Choroid plexus epithelial cell (primary cell): ENCODE measurements at regions not wholly inside any gene's neighbourhood (a gene's known extent, or its start where the extent isn't known, plus 50 kb on each side); places are given as distances from the start of the nearest gene placed in this dataset.

Source experiments
- DNase-seq: peaks from one replicate; pipeline ENCODE4 v3.0.0-alpha.2; 2010; ENCODE audit warnings: low read depth
- H3K4me3 ChIP-seq: 2 replicates; pipeline ENCODE4 v1.5.1; 2011; ENCODE audit warnings: low read depth, mild to moderate bottlenecking, control low read depth, low read length, moderate library complexity
- CTCF ChIP-seq: conservative IDR thresholded peaks from 2 replicates; pipeline ENCODE4 v1.5.1; 2011; ENCODE audit warnings: low read depth, mild to moderate bottlenecking, control low read depth, inconsistent platforms, low read length, moderate library complexity

GRCh38 chr16:63575041-63575440 is 1538.8 kb upstream of the CDH8 start:
- no peak for TF ChIP-seq CTCF
- no peak overlapping the region for H3K4me3 ChIP-seq
- no peak for DNase-seq

GRCh38 chr16:63568164-63568563 is 1531.9 kb upstream of the CDH8 start:
- TF ChIP-seq CTCF: no peak
- H3K4me3 ChIP-seq: no peak overlapping the region
- DNase-seq: no peak

DNA sequence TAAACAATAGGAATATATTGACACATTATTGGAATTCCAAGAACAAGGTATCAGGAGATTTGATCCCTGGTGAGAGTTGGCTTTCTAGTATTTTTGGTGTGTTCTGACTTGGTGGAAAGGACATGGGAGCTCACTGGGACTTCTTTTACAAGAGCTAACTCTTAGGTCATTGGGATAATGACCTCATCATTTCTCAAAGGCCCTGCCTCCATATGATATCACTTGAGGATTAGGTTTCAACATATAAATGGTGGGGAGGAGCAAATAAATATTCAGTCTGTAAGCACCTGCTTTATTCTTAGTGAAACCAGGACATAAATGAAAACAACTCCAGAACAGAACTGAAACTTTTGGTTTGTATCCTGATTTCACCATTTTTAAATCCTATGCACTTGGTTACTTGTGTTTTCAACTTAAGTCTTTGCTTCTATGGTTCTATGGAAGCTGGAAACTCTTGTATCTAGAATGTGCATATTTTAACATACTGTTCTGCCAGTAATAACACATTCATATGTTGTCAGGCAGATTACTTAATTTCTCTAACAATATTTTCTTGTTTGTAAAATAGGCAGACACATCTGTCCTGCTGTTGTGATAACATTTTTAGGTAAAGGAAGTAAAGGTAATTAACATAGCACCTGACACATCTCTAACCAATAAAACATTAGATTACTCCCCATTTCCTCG is 1527.7 kb upstream of the CDH8 start:
- H3K4me3 ChIP-seq: no peak overlapping the region
- no peak for DNase-seq
- TF ChIP-seq CTCF: no peak

GRCh38 chr16:63553980-63554379 is 1517.7 kb upstream of the CDH8 start:
- no peak overlapping the region for H3K4me3 ChIP-seq
- DNase-seq: no peak
- no peak for TF ChIP-seq CTCF

GRCh38 chr16:63539276-63539675 is 1503.0 kb upstream of the CDH8 start:
- no peak for DNase-seq
- TF ChIP-seq CTCF: no peak
- H3K4me3 ChIP-seq: no peak overlapping the region

DNA sequence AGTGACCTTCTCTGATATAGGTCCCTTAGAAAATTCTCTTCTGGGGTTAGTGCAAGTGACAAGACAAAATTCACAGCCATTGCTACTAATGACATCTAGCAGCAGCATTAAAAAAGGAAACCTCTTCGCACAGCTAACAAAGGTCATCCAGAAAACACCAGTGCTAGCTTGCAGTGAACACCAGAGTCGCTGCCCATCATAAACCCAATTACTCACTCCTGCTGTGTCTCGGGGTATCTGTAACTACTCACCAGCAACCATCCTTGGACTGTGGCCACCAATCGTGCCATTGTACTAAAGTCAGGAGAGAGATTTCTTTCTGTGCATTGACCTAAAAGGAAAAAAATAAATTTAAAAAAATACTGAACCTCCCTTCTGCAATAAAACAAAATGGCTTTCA is 1494.7 kb upstream of the CDH8 start:
- DNase-seq: no peak
- no peak overlapping the region for H3K4me3 ChIP-seq
- no peak for TF ChIP-seq CTCF

- no peak for TF ChIP-seq CTCF
- no peak for DNase-seq
- no peak overlapping the region for H3K4me3 ChIP-seq
These were observed 1494.0 kb upstream of the CDH8 start for GRCh38 chr16:63530208-63530607.
